Stimulated activated CD8-positive, alpha-beta memory T cell treated with anti-CD3 and anti-CD28 coated beads, Interleukin-7, amount 100 ng/mL, for 48 hours (primary cell): ENCODE measurements at regions not wholly inside any gene's neighbourhood (a gene's known extent, or its start where the extent isn't known, plus 50 kb on each side); places are given as distances from the start of the nearest gene placed in this dataset.

Experiments used
- DNase-seq, 2 donors: peaks; one replicate each; pipeline ENCODE4 v3.0.0-alpha.2; 2020; ENCODE audit warnings: low read depth in 1 of 2; ENCODE audit errors: extremely low read depth in 1 of 2

GRCh38 chr1:172973424-172973823 is 77.3 kb downstream of the TNFSF18 start:
- DNase-seq: no peak

DNA sequence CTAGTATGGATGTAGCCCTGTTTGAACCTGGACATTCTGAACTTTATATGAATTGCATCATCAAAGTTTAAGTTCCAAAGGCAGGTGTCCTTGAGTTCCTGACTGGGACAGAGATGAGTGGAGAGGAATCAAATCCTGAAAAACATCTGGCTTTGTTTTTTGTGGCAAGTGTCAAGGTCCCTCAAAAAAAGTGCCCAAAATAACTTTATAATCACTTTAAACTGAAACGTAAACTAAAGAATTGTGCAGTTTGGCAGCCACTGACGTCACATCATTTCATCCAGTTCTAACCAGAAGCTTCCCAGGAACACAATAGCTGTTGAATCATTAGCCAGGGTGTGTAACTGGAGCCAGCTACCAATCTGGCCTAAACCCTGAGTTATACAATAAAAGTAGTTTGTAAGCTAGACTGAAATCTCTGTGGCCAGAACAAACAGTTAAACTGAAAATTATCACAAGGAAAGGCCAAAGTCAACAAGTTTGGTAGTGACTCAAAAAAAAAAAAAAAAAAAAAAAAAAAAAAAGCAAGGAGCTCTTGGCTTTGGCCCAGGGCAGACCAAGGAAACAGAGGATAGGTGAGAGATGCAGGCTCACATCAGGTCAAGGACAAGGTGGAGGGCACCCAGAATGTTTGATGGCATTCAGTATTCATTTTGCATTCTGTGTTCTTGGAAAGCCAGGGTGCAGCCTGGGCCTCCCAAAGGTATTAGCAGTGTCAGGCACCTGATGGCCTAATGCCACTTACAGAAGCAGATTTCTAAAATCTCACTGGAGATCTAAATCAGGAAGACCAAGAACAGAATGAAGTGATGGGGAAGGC is 74.3 kb downstream of the TNFSF18 start:
- no peak for DNase-seq

DNA sequence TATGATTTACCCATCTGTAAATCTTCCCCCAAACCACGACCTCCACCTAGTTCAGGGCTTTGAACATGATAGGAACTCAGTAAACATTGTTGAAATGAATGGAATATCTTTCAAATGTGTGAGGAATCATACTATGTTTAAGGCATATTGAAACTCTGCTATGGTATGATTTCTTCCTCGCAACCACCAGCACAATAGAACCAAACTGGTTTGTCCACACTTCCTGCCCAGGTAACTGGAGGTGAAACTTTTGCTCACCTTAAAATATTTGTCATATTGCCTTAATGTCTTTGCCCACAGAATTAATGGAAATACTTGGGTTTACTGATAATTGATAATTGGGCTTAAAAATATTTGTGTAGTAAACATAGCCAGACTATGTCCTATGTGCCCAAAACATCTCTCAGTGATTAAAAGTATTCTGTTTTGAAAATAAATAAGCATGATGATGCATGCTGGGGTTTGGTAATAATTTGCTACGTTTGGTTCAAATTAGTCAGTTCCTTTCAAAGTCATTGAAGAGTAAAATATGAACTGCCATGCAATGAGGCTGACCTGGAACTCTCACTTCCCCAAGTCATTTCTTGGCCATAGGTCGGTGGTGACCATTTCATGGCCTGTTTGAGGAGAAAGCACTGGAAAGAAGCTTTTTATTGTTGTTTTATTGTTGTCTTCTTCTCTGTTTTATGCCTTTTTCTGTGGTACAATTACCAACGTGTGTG is 73.3 kb downstream of the TNFSF18 start:
- DNase-seq: no peak

GRCh38 chr1:172978595-172978994 is 72.1 kb downstream of the TNFSF18 start:
- no peak for DNase-seq

- DNase-seq: no peak
Observed at GRCh38 chr1:172979828-172980227, 70.9 kb downstream of the TNFSF18 start.

GRCh38 chr1:172980456-172980855 is 70.3 kb downstream of the TNFSF18 start:
- no peak for DNase-seq

DNA sequence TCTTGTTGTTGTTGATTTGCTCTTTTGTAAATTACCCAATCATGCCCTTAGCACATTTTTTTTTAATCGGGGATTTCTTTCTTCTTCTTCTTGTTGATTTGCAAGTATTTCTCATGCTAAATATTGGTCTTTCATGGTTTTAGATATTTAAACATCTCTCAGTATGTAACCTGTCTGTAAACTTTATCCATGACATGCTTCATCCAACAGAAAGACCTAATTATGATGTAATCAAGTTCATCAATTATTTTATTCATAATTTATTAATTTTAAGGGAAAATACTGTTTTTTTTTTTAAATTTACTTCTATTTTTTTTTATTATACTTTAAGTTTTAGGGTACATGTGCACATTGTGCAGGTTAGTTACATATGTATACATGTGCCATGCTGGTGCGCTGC is 69.8 kb downstream of the TNFSF18 start:
- no peak for DNase-seq
